A549 (cell line): ENCODE measurements at regions not wholly inside any gene's neighbourhood (a gene's known extent, or its start where the extent isn't known, plus 50 kb on each side); places are given as distances from the start of the nearest gene placed in this dataset.
"Not testable (repeated sequence)": the region's sequence is repeated elsewhere in the genome, so short reads cannot be mapped to it uniquely, and the experiment has no call there.

Experiments used
- HDAC2 ChIP-seq: fragments of 200-600 bp; sonication (generic); IDR thresholded peaks from 2 replicates; pipeline ENCODE4 v1.6.1; 2016
- HOXA7 ChIP-seq: fragments of 250-450 bp; sonication (Bioruptor Pico); IDR thresholded peaks from 2 replicates; pipeline ENCODE4 v1.5.0; 2020; ENCODE audit warnings: mild to moderate bottlenecking, moderate library complexity
- ZFP36 ChIP-seq: fragments of 450-650 bp; IDR thresholded peaks from 2 replicates; pipeline ENCODE4 v1.6.1; 2014; ENCODE audit warnings: borderline replicate concordance; ENCODE audit not compliant: partially characterized antibody

DNA sequence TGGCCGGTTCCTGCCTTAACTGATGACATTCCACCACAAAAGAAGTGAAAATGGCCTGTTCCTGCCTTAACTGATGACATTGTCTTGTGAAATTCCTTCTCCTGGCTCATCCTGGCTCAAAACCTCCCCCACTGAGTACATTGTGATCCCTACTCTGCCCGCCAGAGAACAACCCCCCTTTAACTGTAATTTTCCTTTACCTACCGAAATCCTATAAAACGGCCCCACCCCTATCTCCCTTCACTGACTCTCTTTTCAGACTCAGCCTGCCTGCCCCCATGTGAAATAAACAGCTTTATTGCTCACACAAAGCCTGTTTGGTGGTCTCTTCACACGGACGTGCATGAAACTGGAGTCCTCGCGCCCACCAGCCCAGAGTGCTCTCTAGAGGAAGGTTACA, 166.5 kb downstream of the ADRA2C start:
- not testable (repeated sequence) for TF ChIP-seq HDAC2; ZFP36; HOXA7 (CRISPR knock-in tag)
